ENCODE measurements at regions not wholly inside any gene's neighbourhood (a gene's known extent, or its start where the extent isn't known, plus 50 kb on each side); places are given as distances from the start of the nearest gene placed in this dataset.
"Not testable (repeated sequence)": the region's sequence is repeated elsewhere in the genome, so short reads cannot be mapped to it uniquely, and the experiment has no call there.

DNA sequence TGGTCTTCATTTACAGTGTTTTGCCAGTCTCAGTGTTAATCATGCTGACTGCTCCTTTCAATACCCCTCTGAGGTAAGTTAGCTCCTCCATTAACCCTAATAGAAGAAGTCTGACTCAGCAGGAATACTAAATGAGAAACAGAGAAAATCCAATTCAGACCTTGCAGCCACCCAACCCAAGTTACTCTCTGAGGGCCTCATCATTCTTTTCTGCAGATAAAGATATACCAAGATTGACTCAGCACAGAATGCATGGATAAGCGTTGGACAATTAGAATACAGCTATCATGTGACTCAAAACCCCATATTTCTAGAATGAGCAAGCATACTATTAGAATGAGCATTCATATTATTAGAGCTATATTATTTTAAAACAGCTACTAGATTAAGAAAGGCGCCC is 389.1 kb upstream of the SGO1 start:
- H3K36me3 ChIP-seq (ENCODE audit: control insufficient read depth, insufficient read depth, low read length): no peaks in the 10 kb centered on the region
- WGBS (ENCODE audit: insufficient coverage, low lambda C conversion rate): no CpG with 5 or more reads among the region's 2 CpGs
- no peak overlapping the region for H3K4me3 ChIP-seq (ENCODE audit: low read length)
- no peak for DNase-seq
- H3K9me3 ChIP-seq (ENCODE audit: control insufficient read depth, low read depth, low read length): no peaks in the 10 kb centered on the region
- H3K4me1 ChIP-seq (ENCODE audit: control insufficient read depth, insufficient read depth, low read length): no peaks in the 10 kb centered on the region
- no peaks in the 10 kb centered on the region for H3K27me3 ChIP-seq (ENCODE audit: control insufficient read depth, insufficient read depth, low read length)
- H3K27ac ChIP-seq (ENCODE audit: low read length): no peak overlapping the region

DNA sequence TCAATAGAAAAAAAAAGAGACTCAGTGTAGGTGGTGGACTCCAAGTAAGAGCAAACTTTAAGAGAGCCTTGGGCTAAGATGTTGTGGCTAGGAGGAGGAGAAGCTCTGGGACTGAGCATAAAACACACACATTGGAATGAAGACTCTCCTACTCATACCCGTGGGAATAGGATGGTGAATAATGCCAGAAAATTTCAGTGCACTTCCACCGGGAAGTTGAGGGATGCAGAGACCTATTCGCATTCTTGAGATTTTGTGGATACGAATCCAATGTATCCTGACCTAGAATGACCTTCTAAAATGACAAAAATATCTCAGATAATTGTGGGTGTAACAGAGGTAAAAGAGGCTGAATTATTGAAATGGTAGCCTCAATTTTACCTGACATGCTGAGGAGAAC is 388.7 kb upstream of the SGO1 start:
- H3K27ac ChIP-seq (ENCODE audit: low read length): no peak overlapping the region
- no peaks in the 10 kb centered on the region for H3K27me3 ChIP-seq (ENCODE audit: control insufficient read depth, insufficient read depth, low read length)
- H3K4me1 ChIP-seq (ENCODE audit: control insufficient read depth, insufficient read depth, low read length): no peaks in the 10 kb centered on the region
- 80% methylated on average over 1 of the region's 4 CpGs for WGBS (ENCODE audit: insufficient coverage, low lambda C conversion rate)
- no peak overlapping the region for H3K4me3 ChIP-seq (ENCODE audit: low read length)
- H3K9me3 ChIP-seq (ENCODE audit: control insufficient read depth, low read depth, low read length): no peaks in the 10 kb centered on the region
- no peak for DNase-seq
- no peaks in the 10 kb centered on the region for H3K36me3 ChIP-seq (ENCODE audit: control insufficient read depth, insufficient read depth, low read length)

DNA sequence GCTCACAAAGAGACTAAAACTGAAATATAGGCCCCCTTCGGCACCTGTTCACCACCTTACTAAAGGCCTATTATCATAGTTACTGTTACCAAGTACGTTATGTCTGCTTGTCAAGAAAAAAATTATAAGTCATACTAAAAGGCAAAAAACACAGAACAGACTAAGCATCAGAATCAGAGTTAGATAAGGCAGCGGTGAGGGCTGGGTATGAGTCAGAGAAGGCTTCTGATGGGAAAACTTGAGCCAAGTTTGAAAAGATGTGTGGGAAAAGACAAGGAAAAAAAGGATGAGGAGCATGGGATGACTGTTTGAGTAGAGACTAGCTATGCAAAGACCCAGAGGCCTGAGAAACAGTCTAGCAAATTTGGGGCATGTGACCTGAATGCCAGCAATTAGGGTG is 387.2 kb upstream of the SGO1 start:
- no peaks in the 10 kb centered on the region for H3K36me3 ChIP-seq (ENCODE audit: control insufficient read depth, insufficient read depth, low read length)
- H3K4me3 ChIP-seq (ENCODE audit: low read length): no peak overlapping the region
- 100% methylated on average over 1 of the region's 3 CpGs for WGBS (ENCODE audit: insufficient coverage, low lambda C conversion rate)
- no peak for DNase-seq
- H3K9me3 ChIP-seq (ENCODE audit: control insufficient read depth, low read depth, low read length): no peaks in the 10 kb centered on the region
- H3K4me1 ChIP-seq (ENCODE audit: control insufficient read depth, insufficient read depth, low read length): no peaks in the 10 kb centered on the region
- no peaks in the 10 kb centered on the region for H3K27me3 ChIP-seq (ENCODE audit: control insufficient read depth, insufficient read depth, low read length)
- H3K27ac ChIP-seq (ENCODE audit: low read length): no peak overlapping the region

DNA sequence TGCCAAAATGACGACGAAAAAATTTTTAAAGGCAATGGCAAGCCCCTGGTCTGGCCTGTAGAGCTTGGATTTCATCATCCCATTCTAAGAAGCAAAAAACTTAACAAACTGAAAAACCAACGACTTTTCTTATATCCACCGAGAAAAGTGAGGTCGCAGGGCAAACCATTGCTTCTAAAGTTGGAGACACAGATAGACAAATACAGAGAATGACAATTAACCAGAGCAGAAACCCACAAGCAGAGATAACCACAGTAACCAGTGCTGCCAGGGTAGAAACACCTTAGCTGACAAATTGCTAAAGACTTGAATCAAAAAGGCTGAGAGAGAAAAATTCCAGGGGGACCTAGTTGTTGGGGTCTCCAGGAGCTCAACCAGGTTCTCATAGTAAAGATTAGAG is 386.5 kb upstream of the SGO1 start:
- no peak for DNase-seq
- Histone ChIP-seq H3K27me3 (ENCODE audit: control insufficient read depth, insufficient read depth, low read length) (no peaks in the 10 kb centered on the region), H3K9me3 (ENCODE audit: control insufficient read depth, low read depth, low read length) (no peaks in the 10 kb centered on the region), H3K27ac (ENCODE audit: low read length) (no peak overlapping the region), H3K36me3 (ENCODE audit: control insufficient read depth, insufficient read depth, low read length) (no peaks in the 10 kb centered on the region), H3K4me3 (ENCODE audit: low read length) (no peak overlapping the region), H3K4me1 (ENCODE audit: control insufficient read depth, insufficient read depth, low read length) (no peaks in the 10 kb centered on the region)
- WGBS (ENCODE audit: insufficient coverage, low lambda C conversion rate): 86% methylated on average over 5 of the region's 5 CpGs

DNA sequence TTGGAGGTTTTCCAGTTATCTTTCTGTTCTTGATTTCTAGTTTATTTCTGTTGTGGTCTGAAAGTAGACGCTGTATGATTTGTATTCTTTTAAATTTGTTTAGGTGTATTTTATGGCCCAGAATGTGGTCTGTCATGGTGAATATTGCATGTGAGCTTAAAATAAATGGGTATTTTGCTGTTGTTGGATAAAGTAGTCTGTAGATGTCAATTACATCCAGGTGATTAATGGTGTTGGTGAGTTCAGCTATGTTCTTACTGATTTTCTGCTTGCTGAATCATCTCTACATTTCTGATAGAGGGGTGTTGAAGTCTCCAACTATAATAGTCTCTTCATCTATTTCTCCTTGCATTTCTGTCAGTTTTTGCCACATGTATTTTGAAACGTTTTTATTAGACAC is 383.3 kb upstream of the SGO1 start:
- no peaks in the 10 kb centered on the region for H3K27me3 ChIP-seq (ENCODE audit: control insufficient read depth, insufficient read depth, low read length)
- 7% methylated on average over 2 of the region's 2 CpGs for WGBS (ENCODE audit: insufficient coverage, low lambda C conversion rate)
- no peaks in the 10 kb centered on the region for H3K4me1 ChIP-seq (ENCODE audit: control insufficient read depth, insufficient read depth, low read length)
- H3K9me3 ChIP-seq (ENCODE audit: control insufficient read depth, low read depth, low read length): no peaks in the 10 kb centered on the region
- no peak overlapping the region for H3K27ac ChIP-seq (ENCODE audit: low read length)
- H3K4me3 ChIP-seq (ENCODE audit: low read length): no peak overlapping the region
- no peak for DNase-seq
- H3K36me3 ChIP-seq (ENCODE audit: control insufficient read depth, insufficient read depth, low read length): no peaks in the 10 kb centered on the region

DNA sequence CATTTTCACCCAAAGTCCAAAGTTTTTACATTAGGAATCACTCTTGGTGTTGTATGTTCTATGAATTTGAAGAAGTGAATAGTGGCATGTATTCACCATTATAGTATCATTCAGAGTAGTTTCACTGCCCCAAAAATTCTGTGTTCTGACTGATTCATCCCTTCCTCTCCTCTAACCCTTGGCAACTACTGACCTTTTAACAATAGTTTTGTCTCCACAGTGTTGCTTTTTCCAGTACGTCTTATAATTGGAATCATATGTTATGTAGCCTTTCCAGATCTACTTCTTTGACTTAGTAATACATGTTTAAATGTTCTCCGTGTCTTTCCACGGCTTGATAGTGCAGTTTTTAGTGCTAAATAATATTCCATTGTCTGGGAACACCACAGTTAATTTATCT is 379.0 kb upstream of the SGO1 start:
- WGBS (ENCODE audit: insufficient coverage, low lambda C conversion rate): 80% methylated on average over 2 of the region's 3 CpGs
- Histone ChIP-seq H3K4me1 (ENCODE audit: control insufficient read depth, insufficient read depth, low read length) (no peaks in the 10 kb centered on the region), H3K27ac (ENCODE audit: low read length) (no peak overlapping the region), H3K36me3 (ENCODE audit: control insufficient read depth, insufficient read depth, low read length) (no peaks in the 10 kb centered on the region), H3K9me3 (ENCODE audit: control insufficient read depth, low read depth, low read length) (no peaks in the 10 kb centered on the region), H3K27me3 (ENCODE audit: control insufficient read depth, insufficient read depth, low read length) (no peaks in the 10 kb centered on the region), H3K4me3 (ENCODE audit: low read length) (no peak overlapping the region)
- DNase-seq: no peak

DNA sequence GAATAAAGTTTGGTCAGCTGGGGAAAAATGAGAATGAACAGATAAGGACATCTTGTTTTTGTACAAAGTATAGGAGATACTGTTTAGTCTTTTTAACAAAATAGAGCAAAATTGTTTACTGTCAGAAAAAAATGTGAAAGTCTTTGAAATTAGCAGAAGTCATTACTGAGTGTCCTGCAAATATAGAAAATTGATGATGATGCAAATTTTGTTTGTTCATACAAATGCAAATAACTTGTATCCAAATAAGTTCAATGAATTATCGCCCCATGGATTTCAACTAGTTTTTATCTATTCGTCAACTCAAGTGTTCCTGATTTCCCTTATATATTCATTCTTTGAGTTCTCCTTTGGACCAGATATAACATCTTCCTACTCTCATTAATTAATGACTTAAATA is 378.0 kb upstream of the SGO1 start:
- Histone ChIP-seq H3K9me3 (ENCODE audit: control insufficient read depth, low read depth, low read length) (no peaks in the 10 kb centered on the region), H3K27ac (ENCODE audit: low read length) (no peak overlapping the region), H3K27me3 (ENCODE audit: control insufficient read depth, insufficient read depth, low read length) (no peaks in the 10 kb centered on the region), H3K4me1 (ENCODE audit: control insufficient read depth, insufficient read depth, low read length) (no peaks in the 10 kb centered on the region), H3K4me3 (ENCODE audit: low read length) (no peak overlapping the region), H3K36me3 (ENCODE audit: control insufficient read depth, insufficient read depth, low read length) (no peaks in the 10 kb centered on the region)
- 97% methylated on average over 2 of the region's 2 CpGs for WGBS (ENCODE audit: insufficient coverage, low lambda C conversion rate)
- no peak for DNase-seq

DNA sequence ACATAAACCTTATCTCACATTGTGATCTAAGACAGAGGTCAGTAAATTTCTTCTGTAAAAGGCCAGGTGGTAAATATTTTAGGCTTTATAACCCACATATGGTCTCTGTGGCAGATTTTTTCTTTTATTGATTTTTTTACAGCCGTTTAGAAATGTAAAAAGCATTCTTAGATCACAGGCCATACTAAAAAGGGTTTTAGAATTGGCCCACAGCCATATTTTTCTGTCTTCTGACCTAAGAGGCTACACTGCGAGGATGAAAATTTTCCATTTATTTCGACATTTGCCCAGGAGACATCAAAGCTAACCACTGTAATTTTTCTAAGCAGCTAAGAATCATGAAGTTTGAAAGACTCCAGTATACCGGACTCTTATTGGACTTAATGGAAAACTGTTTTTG is 377.2 kb upstream of the SGO1 start:
- DNase-seq: no peak

DNA sequence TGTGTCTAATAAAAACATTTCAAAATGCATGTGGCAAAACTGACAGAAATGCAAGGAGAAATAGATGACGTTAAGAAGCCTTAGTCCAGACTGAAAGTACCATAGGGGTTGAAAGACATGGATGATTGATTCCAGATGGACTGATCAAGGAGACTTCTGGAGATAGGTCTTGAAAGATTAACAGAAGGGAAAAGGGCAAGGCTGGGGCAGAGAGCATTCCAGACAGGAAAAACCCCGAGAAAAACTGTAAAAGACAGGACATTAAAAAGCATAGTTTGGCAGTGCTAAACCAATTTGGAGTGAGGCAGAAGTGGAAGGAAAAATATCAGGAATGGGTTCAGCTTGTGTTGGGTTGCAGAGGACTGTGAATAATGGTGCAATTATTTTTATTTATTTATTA is 375.2 kb upstream of the SGO1 start:
- 86% methylated on average over 1 of the region's 2 CpGs for whole genome bisulfite sequencing (ENCODE audit: insufficient coverage, low lambda C conversion rate)
- H3K9me3 ChIP-seq (ENCODE audit: control insufficient read depth, low read depth, low read length): no peaks in the 10 kb centered on the region
- DNase-seq: no peak
- no peak overlapping the region for H3K27ac ChIP-seq (ENCODE audit: low read length)
- no peaks in the 10 kb centered on the region for H3K27me3 ChIP-seq (ENCODE audit: control insufficient read depth, insufficient read depth, low read length)
- no peaks in the 10 kb centered on the region for H3K4me1 ChIP-seq (ENCODE audit: control insufficient read depth, insufficient read depth, low read length)
- no peaks in the 10 kb centered on the region for H3K36me3 ChIP-seq (ENCODE audit: control insufficient read depth, insufficient read depth, low read length)
- no peak overlapping the region for H3K4me3 ChIP-seq (ENCODE audit: low read length)

More for the DNA sequence above, 377.2 kb upstream of the SGO1 start:
- 58% methylated on average over 4 of the region's 4 CpGs for WGBS (ENCODE audit: insufficient coverage, low lambda C conversion rate)
- Histone ChIP-seq H3K27ac (ENCODE audit: low read length) (no peak overlapping the region), H3K9me3 (ENCODE audit: control insufficient read depth, low read depth, low read length) (no peaks in the 10 kb centered on the region), H3K4me1 (ENCODE audit: control insufficient read depth, insufficient read depth, low read length) (no peaks in the 10 kb centered on the region), H3K27me3 (ENCODE audit: control insufficient read depth, insufficient read depth, low read length) (no peaks in the 10 kb centered on the region), H3K36me3 (ENCODE audit: control insufficient read depth, insufficient read depth, low read length) (no peaks in the 10 kb centered on the region), H3K4me3 (ENCODE audit: low read length) (no peak overlapping the region)

DNA sequence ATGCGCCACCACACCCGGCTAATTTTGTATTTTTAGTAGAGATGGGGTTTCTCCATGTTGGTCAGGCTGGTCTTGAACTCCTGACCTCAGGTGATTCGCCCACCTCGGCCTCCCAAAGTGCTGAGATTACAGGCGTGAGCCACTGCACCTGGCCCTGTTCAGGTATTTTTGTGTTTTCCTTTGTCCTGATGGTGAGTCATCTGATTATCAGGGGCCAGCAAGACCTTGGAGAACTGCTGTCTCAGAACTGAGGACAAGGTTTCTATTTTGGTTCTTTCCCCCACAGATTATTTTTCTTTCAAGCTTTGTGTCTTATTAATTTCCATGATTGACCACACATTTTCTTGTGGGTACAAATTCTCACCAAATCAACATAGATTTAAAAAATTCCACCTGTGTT is 374.4 kb upstream of the SGO1 start:
- H3K27me3 ChIP-seq (ENCODE audit: control insufficient read depth, insufficient read depth, low read length); H3K9me3 ChIP-seq (ENCODE audit: control insufficient read depth, low read depth, low read length); H3K4me3 ChIP-seq (ENCODE audit: low read length); H3K4me1 ChIP-seq (ENCODE audit: control insufficient read depth, insufficient read depth, low read length); DNase-seq; H3K27ac ChIP-seq (ENCODE audit: low read length); H3K36me3 ChIP-seq (ENCODE audit: control insufficient read depth, insufficient read depth, low read length): not testable (repeated sequence)
- WGBS (ENCODE audit: insufficient coverage, low lambda C conversion rate): no CpG with 5 or more reads among the region's 5 CpGs

DNA sequence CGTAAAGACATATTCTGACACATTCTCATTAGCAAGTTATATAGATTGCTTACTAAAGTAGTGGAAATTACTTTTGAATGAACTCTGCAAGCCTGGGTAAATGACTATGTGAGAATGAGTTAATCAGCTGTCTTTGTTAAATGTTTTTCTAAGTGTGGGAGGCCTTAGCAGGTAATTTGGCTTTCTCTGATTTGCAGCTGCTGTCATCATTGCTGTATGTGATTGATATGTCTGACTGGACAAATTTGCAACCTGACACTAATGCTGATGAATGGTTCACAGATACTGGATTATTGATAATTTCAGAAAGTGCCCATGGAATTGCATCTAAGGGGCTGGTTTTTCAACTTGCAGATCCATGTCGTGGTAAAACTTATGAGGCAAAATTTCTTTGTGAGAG is 372.2 kb upstream of the SGO1 start:
- Histone ChIP-seq H3K36me3 (ENCODE audit: control insufficient read depth, insufficient read depth, low read length) (no peaks in the 10 kb centered on the region), H3K4me3 (ENCODE audit: low read length) (no peak overlapping the region), H3K27me3 (ENCODE audit: control insufficient read depth, insufficient read depth, low read length) (no peaks in the 10 kb centered on the region), H3K27ac (ENCODE audit: low read length) (no peak overlapping the region), H3K4me1 (ENCODE audit: control insufficient read depth, insufficient read depth, low read length) (no peaks in the 10 kb centered on the region), H3K9me3 (ENCODE audit: control insufficient read depth, low read depth, low read length) (no peaks in the 10 kb centered on the region)
- DNase-seq: no peak
- 100% methylated on average over 1 of the region's 2 CpGs for WGBS (ENCODE audit: insufficient coverage, low lambda C conversion rate)

Data from large intestine (tissue), 3 donors.